ENCODE measurements at regions not wholly inside any gene's neighbourhood (a gene's known extent, or its start where the extent isn't known, plus 50 kb on each side); places are given as distances from the start of the nearest gene placed in this dataset.

DNA sequence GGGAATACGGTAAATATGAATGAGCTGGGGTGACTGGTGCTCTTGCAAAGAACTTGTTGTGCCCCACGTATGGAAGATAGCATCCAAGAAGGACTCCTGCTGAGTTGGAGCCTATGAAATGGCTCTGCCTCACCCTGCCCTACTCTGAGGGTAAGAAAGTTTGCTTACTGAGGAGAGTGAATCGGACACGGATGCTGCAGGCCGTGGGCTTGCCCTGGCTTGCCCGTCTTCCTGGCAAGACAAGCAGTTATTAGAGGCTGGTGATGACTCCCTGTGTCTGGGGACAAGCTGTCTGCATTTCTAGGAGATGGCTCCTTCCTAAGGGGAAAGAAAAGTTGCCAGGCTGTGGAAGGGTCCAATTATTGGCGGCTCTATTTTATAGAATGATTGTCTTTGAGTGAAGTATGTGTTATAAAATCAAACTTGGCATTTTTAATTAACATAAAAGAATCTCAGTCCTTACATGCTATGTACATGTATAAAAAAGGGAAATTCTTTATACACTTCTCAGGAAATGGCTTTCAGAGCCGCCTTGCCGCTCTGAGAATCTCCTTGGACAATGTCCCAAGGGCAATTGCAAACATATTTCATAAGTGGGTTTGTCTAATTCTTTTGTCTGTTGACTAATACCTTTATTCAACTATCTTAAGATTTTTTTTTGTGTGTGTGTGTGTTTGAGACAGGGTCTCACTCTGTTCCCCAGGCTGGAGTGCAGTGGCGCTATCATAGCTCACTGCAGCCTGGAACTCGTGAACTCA lies 64.6 kb downstream of the CYP26A1 start:
- Histone ChIP-seq H3K27ac (ENCODE audit: control insufficient read depth, insufficient read depth, low read length) (peak overlapping the region; percentile 50), H3K36me3 (ENCODE audit: control insufficient read depth in 2 of 2, extremely low read depth in 1 of 2, insufficient read depth in 2 of 2, low read length in 2 of 2) (no peaks in the 10 kb centered on the region), H3K4me2 (ENCODE audit: control insufficient read depth, extremely low read depth, insufficient read depth, low read depth, low read length) (peak overlapping the region; percentile 57), H3K9me1 (ENCODE audit: control insufficient read depth, extremely low read depth, insufficient read depth, low read length) (no peaks in the 10 kb centered on the region), H3K9ac (ENCODE audit: control insufficient read depth, extremely low read depth, insufficient read depth, low read length) (no peak overlapping the region), H3K4me1 (ENCODE audit: control insufficient read depth, extremely low read depth, insufficient read depth, low read length) (peaks cover 12% of the 10 kb centered on the region), H4K20me1 (ENCODE audit: control insufficient read depth, extremely low read depth, insufficient read depth, low read length) (no peaks in the 10 kb centered on the region), H3K9me3 (ENCODE audit: control insufficient read depth, low read depth, low read length) (peaks cover 2% of the 10 kb centered on the region), H3K79me2 (ENCODE audit: control insufficient read depth, insufficient read depth, low read length) (no peaks in the 10 kb centered on the region), H3K4me3 (ENCODE audit: control insufficient read depth in 2 of 3, extremely low read depth in 1 of 3, insufficient read depth in 2 of 3, low read depth in 1 of 3, low read length in 3 of 3) (peak overlapping the region in 1 of 3 experiments; percentile 3), H3K27me3 (ENCODE audit: control insufficient read depth, extremely low read depth, insufficient read depth, low read length) (no peaks in the 10 kb centered on the region), H2AFZ (ENCODE audit: control insufficient read depth, low read length) (peak overlapping the region; percentile 38)
- no peak for TF ChIP-seq EZH2 (IDR thresholded peaks at IDR 0.05; ENCODE audit: low read length)
- TF ChIP-seq, protein P1, sequence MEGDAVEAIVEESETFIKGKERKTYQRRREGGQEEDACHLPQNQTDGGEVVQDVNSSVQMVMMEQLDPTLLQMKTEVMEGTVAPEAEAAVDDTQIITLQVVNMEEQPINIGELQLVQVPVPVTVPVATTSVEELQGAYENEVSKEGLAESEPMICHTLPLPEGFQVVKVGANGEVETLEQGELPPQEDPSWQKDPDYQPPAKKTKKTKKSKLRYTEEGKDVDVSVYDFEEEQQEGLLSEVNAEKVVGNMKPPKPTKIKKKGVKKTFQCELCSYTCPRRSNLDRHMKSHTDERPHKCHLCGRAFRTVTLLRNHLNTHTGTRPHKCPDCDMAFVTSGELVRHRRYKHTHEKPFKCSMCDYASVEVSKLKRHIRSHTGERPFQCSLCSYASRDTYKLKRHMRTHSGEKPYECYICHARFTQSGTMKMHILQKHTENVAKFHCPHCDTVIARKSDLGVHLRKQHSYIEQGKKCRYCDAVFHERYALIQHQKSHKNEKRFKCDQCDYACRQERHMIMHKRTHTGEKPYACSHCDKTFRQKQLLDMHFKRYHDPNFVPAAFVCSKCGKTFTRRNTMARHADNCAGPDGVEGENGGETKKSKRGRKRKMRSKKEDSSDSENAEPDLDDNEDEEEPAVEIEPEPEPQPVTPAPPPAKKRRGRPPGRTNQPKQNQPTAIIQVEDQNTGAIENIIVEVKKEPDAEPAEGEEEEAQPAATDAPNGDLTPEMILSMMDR (optimal IDR thresholded peaks at IDR 0.05 in 1 of 3, IDR thresholded peaks at IDR 0.05 in 1 of 3, conservative IDR thresholded peaks at IDR 0.05 in 1 of 3; ENCODE audit: extremely low read depth in 1 of 3, insufficient read depth in 2 of 3, low read length in 3 of 3): no peak
- dilution Hi-C loops (cut with MboI; ENCODE audit: extremely low pct_ligation_motif_present, low sequenced_read_pairs): no loop called here
- FAIRE-seq (peak; percentile 93), DNase-seq (ENCODE audit: low read depth, low spot score) (peak; percentile 72)

DNA sequence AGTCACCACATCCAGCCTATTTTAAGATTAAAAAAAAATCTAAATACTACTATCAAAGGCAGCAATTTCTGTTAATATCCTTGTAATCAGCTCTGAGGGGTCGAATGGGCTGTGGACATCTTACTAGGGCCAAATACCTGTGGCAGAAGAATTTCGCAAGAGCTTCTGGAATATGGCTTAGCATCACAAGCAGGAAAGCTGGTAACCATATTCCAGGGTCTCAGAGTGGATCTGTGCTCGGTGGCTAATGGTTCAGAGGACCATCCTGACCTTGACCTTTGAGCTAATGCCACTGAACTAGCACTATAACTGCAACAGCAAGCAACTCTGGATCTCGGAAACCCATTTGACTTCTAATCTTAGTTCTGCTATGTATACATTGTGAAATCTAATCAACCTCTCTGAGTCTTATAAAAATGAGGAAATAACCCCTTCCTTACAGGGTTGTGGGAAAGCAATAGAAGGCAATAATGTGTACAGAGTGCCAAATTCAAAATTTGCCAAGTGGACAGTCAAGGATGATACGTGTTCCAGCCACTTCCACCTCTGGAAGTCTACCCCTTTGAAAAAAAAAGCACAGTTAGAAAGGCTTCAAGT lies 65.5 kb downstream of the CYP26A1 start:
- Histone ChIP-seq H3K9me1 (ENCODE audit: control insufficient read depth, extremely low read depth, insufficient read depth, low read length) (no peaks in the 10 kb centered on the region), H3K9ac (ENCODE audit: control insufficient read depth, extremely low read depth, insufficient read depth, low read length) (no peak overlapping the region), H3K4me1 (ENCODE audit: control insufficient read depth, extremely low read depth, insufficient read depth, low read length) (peaks cover 12% of the 10 kb centered on the region), H4K20me1 (ENCODE audit: control insufficient read depth, extremely low read depth, insufficient read depth, low read length) (no peaks in the 10 kb centered on the region), H3K27ac (ENCODE audit: control insufficient read depth, insufficient read depth, low read length) (no peak overlapping the region), H3K4me2 (ENCODE audit: control insufficient read depth, extremely low read depth, insufficient read depth, low read depth, low read length) (no peak overlapping the region), H3K4me3 (ENCODE audit: control insufficient read depth in 2 of 3, extremely low read depth in 1 of 3, insufficient read depth in 2 of 3, low read depth in 1 of 3, low read length in 3 of 3) (no peak overlapping the region), H2AFZ (ENCODE audit: control insufficient read depth, low read length) (no peak overlapping the region), H3K36me3 (ENCODE audit: control insufficient read depth in 2 of 2, extremely low read depth in 1 of 2, insufficient read depth in 2 of 2, low read length in 2 of 2) (no peaks in the 10 kb centered on the region), H3K79me2 (ENCODE audit: control insufficient read depth, insufficient read depth, low read length) (no peaks in the 10 kb centered on the region), H3K27me3 (ENCODE audit: control insufficient read depth, extremely low read depth, insufficient read depth, low read length) (no peaks in the 10 kb centered on the region), H3K9me3 (ENCODE audit: control insufficient read depth, low read depth, low read length) (peaks cover 2% of the 10 kb centered on the region)
- DNase-seq (ENCODE audit: low read depth, low spot score) (no peak), FAIRE-seq (peak; percentile 26)
- TF ChIP-seq, protein P1 (optimal IDR thresholded peaks at IDR 0.05 in 1 of 3, IDR thresholded peaks at IDR 0.05 in 1 of 3, conservative IDR thresholded peaks at IDR 0.05 in 1 of 3; ENCODE audit: extremely low read depth in 1 of 3, insufficient read depth in 2 of 3, low read length in 3 of 3): no peak
- TF ChIP-seq EZH2 (IDR thresholded peaks at IDR 0.05; ENCODE audit: low read length): no peak
- dilution Hi-C loops (cut with MboI; ENCODE audit: extremely low pct_ligation_motif_present, low sequenced_read_pairs): no loop called here

Data from keratinocyte (primary cell).